Prostate gland (tissue), 2 donors: ENCODE measurements at regions not wholly inside any gene's neighbourhood (a gene's known extent, or its start where the extent isn't known, plus 50 kb on each side); places are given as distances from the start of the nearest gene placed in this dataset.

Experiments
- DNase-seq: peaks from one replicate; pipeline ENCODE4 v3.0.0-alpha.2; 2019; ENCODE audit warnings: low spot score
- H3K27ac ChIP-seq, 2 donors: fragments of 200-600 bp; sonication (generic); 2 replicates each; pipeline ENCODE4 v1.5.1; 2017 to 2019
- H3K27me3 ChIP-seq: fragments of 200-600 bp; sonication (generic); replicated peaks from 2 replicates; pipeline ENCODE4 v1.5.1; 2019; ENCODE audit not compliant: insufficient read depth
- H3K36me3 ChIP-seq, 2 donors: fragments of 200-600 bp; sonication (generic); 1 replicate in 1 of 2; 2 replicates in 1 of 2; pipeline versions ENCODE4 v1.5.1 to v1.8.1; 2017 to 2019
- H3K4me1 ChIP-seq: fragments of 200-600 bp; sonication (generic); replicated peaks from 2 replicates; pipeline ENCODE4 v1.5.1; 2019
- H3K4me3 ChIP-seq, 2 donors: fragments of 200-600 bp; sonication (generic); 2 replicates each; pipeline ENCODE4 v1.5.1; 2017 to 2019
- H3K9me3 ChIP-seq: fragments of 200-600 bp; sonication (generic); 2 replicates; pipeline ENCODE4 v1.5.1; 2017
- POLR2A ChIP-seq: fragments of 450-650 bp; IDR thresholded peaks from one replicate; pipeline ENCODE4 v1.6.1; 2016; ENCODE audit warnings: antibody characterized with exemption, mild to moderate bottlenecking
- POLR2AphosphoS5 ChIP-seq: sonication (generic); formaldehyde crosslinking; IDR thresholded peaks from one replicate; pipeline ENCODE4 v1.6.1; 2017; ENCODE audit warnings: antibody characterized with exemption
- WGBS: methylation state at CpG from one replicate; pipeline ENCODE4 v1.1.5; 2018; 5-methylcytosine and 5-hydroxymethylcytosine counted together
- intact Hi-C: fragments of 100-400 bp; cut with DNase I; formaldehyde crosslinking; loops from one replicate; pipeline ENCODE4 v1.14.2; 2022
- TF ChIP-seq, protein P1 (sequence below), 4 experiments: fragments of 200-600 bp in 2 of 4; fragments of 450-650 bp in 2 of 4; sonication (generic) in 2 of 4; IDR thresholded peaks; 1 replicate in 3 of 4; 2 replicates in 1 of 4; pipeline ENCODE4 v1.5.1; 2016 to 2019; ENCODE audit warnings: antibody characterized with exemption in 4 of 4, mild to moderate bottlenecking in 2 of 4, moderate library complexity in 2 of 4

DNA sequence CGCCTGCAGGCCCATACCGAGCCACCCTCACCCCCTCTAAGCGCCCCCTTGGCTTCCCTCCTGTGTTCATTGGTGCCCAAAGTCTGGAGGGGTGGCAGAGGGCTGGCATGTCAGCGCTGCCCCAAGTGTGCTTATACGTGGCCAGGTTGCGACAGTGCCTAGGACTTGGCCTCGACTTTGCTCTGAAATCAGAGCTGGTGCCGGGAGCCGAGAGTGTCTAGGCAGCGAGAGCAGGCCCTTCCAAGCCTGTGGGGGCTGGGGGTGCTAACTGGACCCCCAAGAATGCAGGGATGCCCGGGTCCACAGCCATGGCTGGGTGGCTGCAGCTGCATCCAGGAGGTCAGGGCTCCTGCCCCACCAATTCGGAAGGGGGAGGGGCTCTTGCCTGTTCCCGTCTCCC, 95.6 kb upstream of the MGAT5 start:
- no peaks in the 10 kb centered on the region for H3K9me3 ChIP-seq
- no peak overlapping the region for H3K27ac ChIP-seq
- no peak overlapping the region for H3K4me3 ChIP-seq
- TF ChIP-seq, protein P1, sequence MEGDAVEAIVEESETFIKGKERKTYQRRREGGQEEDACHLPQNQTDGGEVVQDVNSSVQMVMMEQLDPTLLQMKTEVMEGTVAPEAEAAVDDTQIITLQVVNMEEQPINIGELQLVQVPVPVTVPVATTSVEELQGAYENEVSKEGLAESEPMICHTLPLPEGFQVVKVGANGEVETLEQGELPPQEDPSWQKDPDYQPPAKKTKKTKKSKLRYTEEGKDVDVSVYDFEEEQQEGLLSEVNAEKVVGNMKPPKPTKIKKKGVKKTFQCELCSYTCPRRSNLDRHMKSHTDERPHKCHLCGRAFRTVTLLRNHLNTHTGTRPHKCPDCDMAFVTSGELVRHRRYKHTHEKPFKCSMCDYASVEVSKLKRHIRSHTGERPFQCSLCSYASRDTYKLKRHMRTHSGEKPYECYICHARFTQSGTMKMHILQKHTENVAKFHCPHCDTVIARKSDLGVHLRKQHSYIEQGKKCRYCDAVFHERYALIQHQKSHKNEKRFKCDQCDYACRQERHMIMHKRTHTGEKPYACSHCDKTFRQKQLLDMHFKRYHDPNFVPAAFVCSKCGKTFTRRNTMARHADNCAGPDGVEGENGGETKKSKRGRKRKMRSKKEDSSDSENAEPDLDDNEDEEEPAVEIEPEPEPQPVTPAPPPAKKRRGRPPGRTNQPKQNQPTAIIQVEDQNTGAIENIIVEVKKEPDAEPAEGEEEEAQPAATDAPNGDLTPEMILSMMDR (IDR thresholded peaks at IDR 0.05) = no peak
- no peak for TF ChIP-seq POLR2AphosphoS5
- no peak for TF ChIP-seq POLR2A
- 95% methylated on average over 13 of the region's 13 CpGs for WGBS
- no peaks in the 10 kb centered on the region for H3K4me1 ChIP-seq
- no peaks in the 10 kb centered on the region for H3K36me3 ChIP-seq
- DNase-seq = no peak
- intact Hi-C loops = no loop called here
- no peaks in the 10 kb centered on the region for H3K27me3 ChIP-seq

DNA sequence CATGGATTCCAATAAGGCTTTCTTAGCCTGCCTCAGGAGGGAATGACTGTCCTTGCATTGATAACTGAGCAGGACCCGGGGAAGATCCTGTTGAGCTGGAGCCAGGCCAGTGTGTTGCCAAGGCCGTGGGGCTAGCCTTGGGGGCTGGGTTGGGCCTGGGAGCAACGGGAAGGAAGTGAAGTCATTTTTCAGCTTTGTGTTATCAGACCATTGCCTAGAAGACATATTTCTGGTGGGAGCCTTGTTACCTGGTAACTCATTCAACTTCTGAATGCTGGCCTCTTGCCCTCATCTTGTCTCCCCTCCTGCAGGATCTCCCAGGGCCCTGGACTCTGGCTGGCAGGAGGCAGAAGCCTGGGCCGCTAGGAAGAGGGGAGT, 92.7 kb upstream of the MGAT5 start:
- H3K27ac ChIP-seq = no peak overlapping the region
- WGBS = 54% methylated on average over 4 of the region's 4 CpGs

DNA sequence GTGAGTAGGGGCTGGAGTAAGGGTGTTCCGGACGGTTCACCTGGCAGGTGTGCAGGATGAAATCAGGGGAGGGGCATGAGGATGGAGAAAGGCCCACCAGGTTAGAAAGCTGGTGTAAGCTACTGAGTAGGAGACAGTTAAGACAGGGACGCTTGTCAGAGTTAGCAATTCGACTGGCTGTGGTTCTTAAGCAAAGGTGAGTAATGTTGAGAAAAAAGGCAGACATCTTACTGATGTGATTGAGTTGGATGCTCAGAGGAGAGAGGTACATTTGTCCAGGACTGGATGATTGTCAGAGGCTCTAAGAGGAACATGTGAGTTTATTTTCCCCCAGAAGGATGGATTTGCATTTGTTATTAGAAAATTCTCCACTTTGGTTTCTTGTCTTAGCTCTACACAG, 90.5 kb upstream of the MGAT5 start:
- Histone ChIP-seq H3K36me3 (no peaks in the 10 kb centered on the region), H3K4me1 (no peaks in the 10 kb centered on the region), H3K4me3 (no peak overlapping the region), H3K9me3 (no peaks in the 10 kb centered on the region), H3K27me3 (no peaks in the 10 kb centered on the region), H3K27ac (no peak overlapping the region)
- 94% methylated on average over 4 of the region's 4 CpGs for WGBS
- TF ChIP-seq POLR2A = no peak
- no peak for TF ChIP-seq POLR2AphosphoS5
- TF ChIP-seq, protein P1 (IDR thresholded peaks at IDR 0.05) = no peak
- intact Hi-C loops = no loop called here
- DNase-seq = no peak

More for the DNA sequence above, 92.7 kb upstream of the MGAT5 start:
- DNase-seq = no peak
- Histone ChIP-seq H3K36me3 (no peaks in the 10 kb centered on the region), H3K4me3 (no peak overlapping the region), H3K9me3 (no peaks in the 10 kb centered on the region), H3K27me3 (no peaks in the 10 kb centered on the region), H3K4me1 (no peaks in the 10 kb centered on the region)
- TF ChIP-seq POLR2AphosphoS5 (no peak), POLR2A (no peak)
- TF ChIP-seq, protein P1 (IDR thresholded peaks at IDR 0.05) = no peak
- intact Hi-C loops = no loop called here

DNA sequence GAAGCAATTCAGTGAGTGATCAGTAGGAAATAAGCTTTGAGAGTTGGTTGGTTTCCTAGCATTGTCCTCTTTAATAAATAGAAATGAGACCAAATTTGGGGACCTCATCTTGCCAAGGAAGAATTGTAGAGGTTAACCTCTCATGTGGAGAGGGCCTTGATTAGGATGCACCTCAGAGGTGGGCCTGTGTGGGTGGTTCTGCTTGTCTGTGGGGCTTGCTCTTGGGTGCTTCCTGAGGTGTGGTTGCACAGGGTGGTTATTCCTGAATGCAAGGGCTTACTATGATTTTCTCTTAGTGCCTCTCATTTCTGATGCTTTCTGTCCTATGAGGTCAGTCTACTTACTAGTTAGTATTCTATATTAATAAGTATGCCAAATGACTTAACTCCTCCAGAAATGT, 89.6 kb upstream of the MGAT5 start:
- Histone ChIP-seq H3K9me3 (no peaks in the 10 kb centered on the region), H3K27ac (no peak overlapping the region), H3K27me3 (no peaks in the 10 kb centered on the region), H3K4me3 (no peak overlapping the region), H3K36me3 (no peaks in the 10 kb centered on the region), H3K4me1 (no peaks in the 10 kb centered on the region)
- intact Hi-C loops = no loop called here
- no peak for DNase-seq
- TF ChIP-seq POLR2A = no peak
- no peak for TF ChIP-seq POLR2AphosphoS5
- TF ChIP-seq, protein P1 (IDR thresholded peaks at IDR 0.05) = no peak

DNA sequence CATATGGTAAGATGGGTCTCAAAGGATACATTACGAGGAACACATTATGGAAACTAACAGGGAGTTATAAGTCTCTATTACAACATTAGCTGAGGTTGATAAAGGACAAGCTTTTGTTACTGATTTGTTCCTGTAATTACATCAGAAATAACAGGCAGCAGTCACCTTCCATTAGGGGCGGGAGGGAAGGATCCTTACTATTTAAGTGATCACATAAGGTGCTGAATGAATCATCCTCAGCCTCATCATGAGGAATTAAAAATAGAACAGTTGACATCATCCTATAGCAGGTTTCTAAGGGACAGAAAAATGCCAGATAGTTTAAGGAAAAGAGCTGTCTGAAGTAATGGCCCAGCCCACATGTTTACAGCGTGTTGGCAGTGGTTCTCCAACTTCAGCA, 86.9 kb upstream of the MGAT5 start:
- TF ChIP-seq POLR2A = no peak
- TF ChIP-seq, protein P1 (IDR thresholded peaks at IDR 0.05) = no peak
- no peak for TF ChIP-seq POLR2AphosphoS5
- no peak overlapping the region for H3K27ac ChIP-seq
- H3K9me3 ChIP-seq = no peaks in the 10 kb centered on the region
- no peaks in the 10 kb centered on the region for H3K36me3 ChIP-seq
- DNase-seq = no peak
- H3K4me1 ChIP-seq = no peaks in the 10 kb centered on the region
- no peak overlapping the region for H3K4me3 ChIP-seq
- 89% methylated on average over 3 of the region's 3 CpGs for WGBS
- H3K27me3 ChIP-seq = no peaks in the 10 kb centered on the region
- intact Hi-C loops = no loop called here
